ENCODE measurements at regions not wholly inside any gene's neighbourhood (a gene's known extent, or its start where the extent isn't known, plus 50 kb on each side); places are given as distances from the start of the nearest gene placed in this dataset.

DNA sequence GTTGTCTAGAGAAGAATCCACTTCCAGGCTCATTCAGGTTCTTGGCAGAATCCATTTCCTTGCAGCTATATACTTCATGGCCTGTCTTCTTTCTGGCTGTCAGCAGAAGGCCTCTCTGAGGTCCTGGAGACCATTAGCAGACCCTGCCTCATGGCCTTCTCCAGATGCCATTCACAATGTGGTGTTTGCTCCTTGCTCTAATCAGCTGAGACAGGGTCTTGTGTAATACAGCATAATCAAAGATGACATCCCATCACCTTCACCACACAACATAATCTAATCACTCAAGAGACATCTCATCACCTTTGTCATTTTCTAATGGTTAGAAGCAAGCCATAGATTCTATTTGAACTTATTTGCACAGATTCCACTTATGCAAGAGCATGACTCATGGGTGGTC lies 403.9 kb upstream of the LRRC7 start:
- DNase-seq, result no peak

- DNase-seq, result no peak
These were observed 399.8 kb upstream of the LRRC7 start for GRCh38 chr1:69167876-69168275.

- no peak for DNase-seq
These were observed 396.5 kb upstream of the LRRC7 start for GRCh38 chr1:69171248-69171647.

GRCh38 chr1:69172003-69173000 lies 395.4 kb upstream of the LRRC7 start:
- no peak for DNase-seq

GRCh38 chr1:69175053-69175452 lies 392.7 kb upstream of the LRRC7 start:
- no peak for DNase-seq

DNA sequence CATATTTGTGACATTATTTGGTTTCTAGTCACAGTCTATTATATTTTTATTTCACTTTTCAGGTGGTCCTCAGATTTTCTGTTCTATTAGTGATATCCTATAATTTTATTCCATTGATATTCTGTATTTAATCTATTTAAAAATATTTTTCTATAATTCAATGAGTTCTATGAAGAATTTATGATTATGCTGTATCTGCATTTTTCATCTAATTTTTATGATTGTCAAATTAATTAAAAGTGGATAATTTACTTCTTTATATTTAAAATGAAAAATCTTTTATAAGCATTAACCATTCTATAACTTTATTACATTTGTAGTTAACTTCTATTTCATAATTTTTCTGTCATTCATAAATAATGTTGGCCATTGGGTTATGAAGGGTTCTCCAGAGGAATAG lies 387.4 kb upstream of the LRRC7 start:
- DNase-seq, result no peak

GRCh38 chr1:69185378-69185777 lies 382.3 kb upstream of the LRRC7 start:
- DNase-seq, result no peak

GRCh38 chr1:69191335-69191734 lies 376.4 kb upstream of the LRRC7 start:
- no peak for DNase-seq

- no peak for DNase-seq
These were observed 372.6 kb upstream of the LRRC7 start for GRCh38 chr1:69195136-69195535.

GRCh38 chr1:69196071-69196470 lies 371.7 kb upstream of the LRRC7 start:
- no peak for DNase-seq

DNA sequence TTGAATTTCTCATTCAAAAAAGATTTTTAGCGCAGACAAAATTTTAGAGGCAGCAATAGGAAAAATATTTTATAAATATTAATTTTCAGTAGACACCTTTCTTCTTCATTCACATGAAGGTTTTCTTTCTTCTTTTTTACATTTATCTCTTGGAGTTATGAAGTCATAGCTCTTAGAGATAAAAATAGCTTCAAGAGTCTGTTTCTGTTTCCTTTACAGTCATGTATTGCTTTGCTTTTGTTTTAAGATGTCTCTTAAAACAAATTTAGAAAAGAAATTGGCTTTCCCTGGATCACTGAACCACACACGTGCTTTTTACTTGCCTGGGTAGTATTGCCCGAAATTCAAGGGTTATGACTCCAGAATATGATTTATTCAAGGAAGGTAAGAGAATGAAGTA lies 369.9 kb upstream of the LRRC7 start:
- no peak for DNase-seq

- no peak for DNase-seq
These were observed 366.0 kb upstream of the LRRC7 start for GRCh38 chr1:69201716-69202115.

DNA sequence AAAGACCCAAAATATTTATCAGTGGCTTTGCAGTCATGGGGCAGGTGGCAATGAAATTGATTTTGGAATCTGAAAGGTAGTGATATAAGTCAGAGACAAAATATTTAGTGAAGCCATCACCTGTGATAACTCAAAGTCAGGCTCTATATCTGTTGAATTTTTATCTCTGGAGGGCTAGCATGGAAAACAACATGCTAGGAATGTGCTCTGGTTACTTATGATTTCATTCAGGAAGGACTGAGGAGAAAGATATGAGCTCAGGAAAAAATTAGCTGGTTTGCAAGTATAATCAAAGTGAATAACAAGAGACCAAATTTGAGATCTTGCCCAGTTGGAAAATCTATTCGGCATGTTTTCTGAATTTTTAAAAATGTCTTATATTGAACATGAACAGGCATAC lies 364.6 kb upstream of the LRRC7 start:
- DNase-seq, result no peak

- no peak for DNase-seq
These were observed 354.1 kb upstream of the LRRC7 start for GRCh38 chr1:69213644-69214043.

- no peak for DNase-seq
These were observed 351.8 kb upstream of the LRRC7 start for GRCh38 chr1:69215883-69216282.

- no peak for DNase-seq
These were observed 347.1 kb upstream of the LRRC7 start for GRCh38 chr1:69220672-69221071.

DNA sequence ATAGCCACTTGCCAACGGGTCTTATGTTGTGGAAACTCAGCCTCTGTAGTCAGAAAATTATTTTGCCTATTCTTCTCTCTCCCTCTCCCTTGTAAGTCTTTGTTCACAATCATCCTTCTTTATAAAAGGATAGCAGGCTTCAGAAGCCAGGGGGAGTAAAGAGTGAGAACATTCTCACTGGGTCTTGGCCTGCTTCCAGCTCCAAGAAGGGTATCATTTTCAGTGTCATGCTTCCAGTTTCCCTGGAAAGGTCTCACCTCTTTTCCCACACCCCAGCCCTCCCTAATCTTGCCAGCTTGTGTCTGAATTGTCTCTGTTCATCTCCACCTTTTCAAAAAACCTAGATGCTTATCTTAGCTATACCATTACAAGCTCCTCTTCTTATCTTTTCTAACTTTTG lies 346.2 kb upstream of the LRRC7 start:
- DNase-seq, result no peak

DNA sequence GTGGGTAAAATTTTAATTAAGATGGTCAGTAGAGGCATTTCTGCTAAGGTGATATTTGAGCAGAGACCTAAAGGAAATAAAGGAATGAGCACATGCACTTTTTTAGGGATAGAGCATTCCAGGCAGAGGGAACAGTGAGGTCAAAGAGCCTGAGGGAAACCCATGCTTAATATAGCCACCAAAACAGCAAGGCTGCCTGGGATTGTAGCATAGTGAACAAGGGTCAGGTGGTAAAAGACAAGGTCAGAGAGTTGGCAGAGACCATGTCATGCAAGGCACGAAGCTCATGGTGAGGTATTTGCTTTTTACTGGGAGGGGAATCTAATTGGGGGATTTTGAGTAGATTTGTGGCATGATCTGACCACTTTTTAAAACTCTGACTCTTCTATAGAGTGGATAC lies 344.6 kb upstream of the LRRC7 start:
- DNase-seq, result no peak

- no peak for DNase-seq
These were observed 339.2 kb upstream of the LRRC7 start for GRCh38 chr1:69228501-69228900.

GRCh38 chr1:69230208-69230607 lies 337.5 kb upstream of the LRRC7 start:
- no peak for DNase-seq

- no peak for DNase-seq
These were observed 334.3 kb upstream of the LRRC7 start for GRCh38 chr1:69233463-69233862.

- no peak for DNase-seq
These were observed 323.5 kb upstream of the LRRC7 start for GRCh38 chr1:69244211-69244610.

- no peak for DNase-seq
These were observed 321.6 kb upstream of the LRRC7 start for GRCh38 chr1:69246109-69246508.

- DNase-seq, result no peak
These were observed 321.0 kb upstream of the LRRC7 start for GRCh38 chr1:69246710-69247109.

Data from right kidney (tissue), 1 donor.